GM19351 (cell line): ENCODE measurements at regions not wholly inside any gene's neighbourhood (a gene's known extent, or its start where the extent isn't known, plus 50 kb on each side); places are given as distances from the start of the nearest gene placed in this dataset.
"Not testable (repeated sequence)": the region's sequence is repeated elsewhere in the genome, so short reads cannot be mapped to it uniquely, and the experiment has no call there.

ENCODE experiments used
- ATAC-seq: cut with Tn5 transposase; IDR thresholded peaks from one replicate; pipeline ENCODE4 v1.9.1; 2021; ENCODE audit warnings: mild to moderate bottlenecking, moderate library complexity; ENCODE audit not compliant: unreplicated experiment

DNA sequence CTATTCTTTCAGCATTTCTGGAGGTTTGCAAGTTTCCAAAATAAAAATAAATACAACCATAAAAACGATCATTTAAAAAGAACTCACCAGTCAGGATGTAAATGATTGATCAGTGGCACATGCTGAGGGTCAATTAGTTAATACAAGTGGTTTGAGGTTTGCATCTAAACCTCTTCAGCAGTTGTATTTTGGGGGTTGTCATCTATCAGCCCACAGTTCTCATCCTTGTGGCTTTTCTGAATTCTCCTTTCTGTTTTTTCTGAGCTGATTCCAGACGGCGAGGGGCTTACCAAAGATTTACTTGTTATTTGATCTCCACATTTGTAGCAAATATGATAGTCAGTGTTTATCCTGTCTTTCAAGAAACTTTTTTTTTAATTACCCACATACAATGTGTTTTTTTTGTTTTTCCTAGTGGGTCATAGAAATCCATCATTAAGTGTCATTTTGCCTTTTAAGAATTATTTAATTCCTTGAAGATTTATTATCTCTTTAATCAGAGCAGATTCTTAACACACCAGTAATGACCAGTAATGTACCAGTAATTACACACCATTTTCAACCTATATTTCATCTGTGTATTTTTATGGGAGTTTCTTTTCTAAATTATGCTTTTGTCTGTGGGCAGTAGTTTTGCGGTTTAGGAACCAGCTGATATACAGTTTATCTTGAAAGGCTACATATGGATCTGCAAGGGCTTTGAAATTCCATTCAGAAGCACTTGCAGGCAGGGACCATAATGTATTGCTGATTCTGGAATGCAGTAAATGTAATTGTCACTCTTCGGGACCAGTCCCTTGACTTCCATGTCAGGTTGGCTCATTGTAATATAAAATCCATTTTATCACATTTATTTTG lies 56.3 kb upstream of the DAAM1 start:
- ATAC-seq: no peak

DNA sequence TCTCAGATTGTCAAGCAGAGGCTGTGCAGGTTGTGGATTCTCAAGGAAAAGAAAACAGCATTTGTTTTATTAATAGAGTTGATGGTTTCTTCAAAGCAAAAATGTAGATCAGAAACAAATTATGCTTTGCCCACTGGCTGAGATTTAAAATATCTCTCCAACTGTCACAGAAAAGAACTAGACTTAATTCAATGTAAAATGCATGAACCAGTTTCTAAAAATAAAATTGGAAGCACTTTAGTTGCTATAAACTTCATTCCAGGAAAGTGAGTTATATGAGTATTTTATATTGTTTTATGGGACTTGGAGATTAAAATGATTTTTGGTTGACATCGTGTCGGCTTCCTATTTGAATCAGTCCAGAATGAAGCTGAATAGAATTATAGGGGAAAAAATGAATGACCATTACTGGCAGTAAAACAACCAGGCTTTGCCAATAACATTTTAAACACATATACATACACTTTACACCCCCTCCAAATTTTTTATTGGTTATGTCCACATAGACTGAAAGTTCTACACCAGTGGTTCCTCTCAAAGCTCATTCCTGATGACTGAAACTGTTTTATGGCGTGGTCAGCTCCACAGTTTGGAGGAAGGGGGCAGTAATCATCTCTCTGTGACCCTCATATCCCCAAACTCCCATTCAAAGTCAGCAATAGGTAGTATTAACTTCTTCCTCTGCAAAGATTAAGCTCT lies 55.5 kb upstream of the DAAM1 start:
- ATAC-seq: no peak

DNA sequence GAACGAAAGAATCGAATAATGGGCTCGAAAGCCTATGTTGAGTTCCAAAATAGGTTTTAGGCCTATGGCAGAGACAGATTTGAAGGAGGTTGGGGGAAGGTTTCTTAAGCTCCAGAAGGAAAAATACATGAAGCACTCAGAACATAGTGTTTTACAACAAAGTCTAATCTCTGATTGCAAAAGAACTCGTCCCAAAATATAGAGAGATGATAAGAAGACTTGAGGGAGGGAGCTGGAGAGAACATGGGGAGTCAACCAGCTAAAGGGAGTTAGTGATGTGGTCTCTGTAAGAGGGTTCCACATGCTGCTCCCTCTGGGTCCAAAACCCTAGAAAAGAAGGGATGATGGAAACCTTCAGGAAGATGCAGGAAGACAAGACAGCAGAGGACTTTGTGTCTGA lies 54.8 kb upstream of the DAAM1 start:
- no peak for ATAC-seq

DNA sequence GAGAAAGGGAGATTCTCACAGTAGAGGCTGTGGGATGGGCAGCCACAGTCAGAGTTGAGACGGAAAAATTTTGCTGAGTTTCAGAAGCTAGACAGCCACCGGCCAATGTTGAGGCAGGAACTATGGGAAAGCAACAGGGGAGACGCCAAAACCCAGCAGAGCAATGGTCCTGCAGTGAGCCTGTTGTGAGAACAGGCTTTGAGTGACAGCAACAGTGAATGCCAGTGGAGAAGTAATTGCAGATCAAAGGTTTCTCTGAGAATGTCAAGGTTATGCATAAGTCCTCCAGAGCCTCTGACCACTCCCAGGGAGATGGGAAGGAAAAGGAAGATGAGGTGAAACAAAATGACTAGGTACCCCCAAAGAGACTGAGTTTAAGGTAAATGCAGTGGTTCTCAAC lies 54.2 kb upstream of the DAAM1 start:
- ATAC-seq: no peak

DNA sequence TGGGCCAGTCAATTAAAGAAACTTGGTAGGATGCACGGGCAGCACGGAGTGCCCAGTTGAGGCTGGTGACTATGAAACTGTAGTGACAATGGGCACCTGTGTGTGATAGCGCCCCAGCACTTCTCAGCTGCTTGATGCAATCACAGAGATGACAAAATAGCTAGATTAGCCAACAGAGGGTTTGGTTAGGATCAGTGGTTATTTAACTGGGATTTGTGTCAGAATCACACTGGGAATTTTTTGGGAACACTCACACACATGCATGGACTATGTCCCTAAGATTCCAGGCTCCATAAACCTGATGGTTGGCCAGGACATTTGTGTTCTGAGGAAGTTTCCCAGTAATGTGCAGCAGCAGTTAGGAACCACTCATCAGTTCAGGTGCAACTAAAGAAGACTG lies 51.2 kb upstream of the DAAM1 start:
- ATAC-seq: no peak

DNA sequence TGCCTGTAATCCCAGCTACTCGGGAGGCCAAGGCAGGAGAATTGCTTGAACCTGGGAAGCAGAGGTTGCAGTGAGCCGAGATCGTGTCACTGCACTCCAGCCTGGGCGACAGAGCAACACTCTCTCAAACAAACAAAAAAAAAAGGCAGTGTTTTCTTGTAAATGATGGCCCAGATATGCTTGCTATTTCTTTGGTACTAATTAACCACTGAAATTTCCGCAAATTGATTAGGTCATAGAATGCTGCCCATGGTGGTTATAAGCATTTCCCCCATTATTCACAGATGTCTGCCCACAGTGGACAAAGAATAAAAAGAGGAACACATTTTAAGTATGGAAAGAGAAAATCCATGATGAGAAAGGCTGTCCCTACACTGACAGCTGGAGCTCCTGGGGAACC lies 49.9 kb upstream of the DAAM1 start:
- not testable (repeated sequence) for ATAC-seq
